ENCODE measurements at regions not wholly inside any gene's neighbourhood (a gene's known extent, or its start where the extent isn't known, plus 50 kb on each side); places are given as distances from the start of the nearest gene placed in this dataset.

DNA sequence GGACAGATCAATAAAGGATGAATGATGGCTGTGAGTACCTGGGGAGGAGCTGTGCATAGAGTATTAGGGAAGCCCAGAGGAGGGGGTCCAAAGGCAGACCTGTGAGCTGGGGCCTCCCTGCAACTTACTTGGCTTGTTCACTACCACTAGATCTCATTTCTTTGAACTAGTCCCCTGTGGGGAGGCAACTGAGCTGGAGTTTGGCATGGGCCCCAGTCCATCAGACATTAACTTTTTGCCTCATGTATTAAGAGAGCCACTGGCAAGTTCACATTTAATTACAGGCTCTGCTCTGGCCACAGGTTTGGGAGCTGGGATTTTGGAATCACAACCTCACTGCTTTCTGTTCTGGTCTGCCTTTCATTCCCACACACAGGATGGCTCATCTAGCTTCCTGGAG, 254.1 kb downstream of the PRL start:
- TF ChIP-seq, protein P1, sequence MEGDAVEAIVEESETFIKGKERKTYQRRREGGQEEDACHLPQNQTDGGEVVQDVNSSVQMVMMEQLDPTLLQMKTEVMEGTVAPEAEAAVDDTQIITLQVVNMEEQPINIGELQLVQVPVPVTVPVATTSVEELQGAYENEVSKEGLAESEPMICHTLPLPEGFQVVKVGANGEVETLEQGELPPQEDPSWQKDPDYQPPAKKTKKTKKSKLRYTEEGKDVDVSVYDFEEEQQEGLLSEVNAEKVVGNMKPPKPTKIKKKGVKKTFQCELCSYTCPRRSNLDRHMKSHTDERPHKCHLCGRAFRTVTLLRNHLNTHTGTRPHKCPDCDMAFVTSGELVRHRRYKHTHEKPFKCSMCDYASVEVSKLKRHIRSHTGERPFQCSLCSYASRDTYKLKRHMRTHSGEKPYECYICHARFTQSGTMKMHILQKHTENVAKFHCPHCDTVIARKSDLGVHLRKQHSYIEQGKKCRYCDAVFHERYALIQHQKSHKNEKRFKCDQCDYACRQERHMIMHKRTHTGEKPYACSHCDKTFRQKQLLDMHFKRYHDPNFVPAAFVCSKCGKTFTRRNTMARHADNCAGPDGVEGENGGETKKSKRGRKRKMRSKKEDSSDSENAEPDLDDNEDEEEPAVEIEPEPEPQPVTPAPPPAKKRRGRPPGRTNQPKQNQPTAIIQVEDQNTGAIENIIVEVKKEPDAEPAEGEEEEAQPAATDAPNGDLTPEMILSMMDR (conservative IDR thresholded peaks at IDR 0.05; ENCODE audit: low read length) = no peak
- TF ChIP-seq EZH2phosphoT487 (IDR thresholded peaks at IDR 0.05; ENCODE audit: borderline replicate concordance, low read depth, low read length) = no peak
